ENCODE measurements at regions not wholly inside any gene's neighbourhood (a gene's known extent, or its start where the extent isn't known, plus 50 kb on each side); places are given as distances from the start of the nearest gene placed in this dataset.

DNA sequence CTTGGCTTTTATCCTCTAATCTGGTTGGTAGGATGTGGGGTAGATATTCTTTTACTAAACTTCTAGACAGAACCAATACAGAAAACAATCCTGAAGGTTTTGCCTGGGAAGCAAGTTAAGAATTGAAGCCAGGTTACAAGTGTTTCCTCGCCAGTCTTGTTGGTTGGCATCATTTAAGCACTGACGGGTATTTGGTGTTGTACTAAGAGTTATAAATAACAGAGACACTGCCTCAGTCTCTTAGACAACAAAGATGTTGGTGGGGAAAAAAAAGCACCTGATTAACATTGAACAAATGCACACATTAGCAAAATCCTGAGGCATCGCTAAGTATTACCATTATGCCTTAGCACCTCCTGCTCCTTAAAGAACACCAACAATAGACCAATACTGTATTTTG is 272.2 kb downstream of the BRINP2 start:
- no peak for DNase-seq
- Mint-ChIP-seq H3K36me3 (ENCODE audit: low read depth) (no peaks in the 10 kb centered on the region), H3K27me3 (no peaks in the 10 kb centered on the region), H3K4me3 (no peak overlapping the region), H3K4me1 (no peaks in the 10 kb centered on the region), H3K27ac (no peak overlapping the region), H3K9me3 (no peaks in the 10 kb centered on the region)
- intact Hi-C loops (cut with micrococcal nuclease) = no loop called here

DNA sequence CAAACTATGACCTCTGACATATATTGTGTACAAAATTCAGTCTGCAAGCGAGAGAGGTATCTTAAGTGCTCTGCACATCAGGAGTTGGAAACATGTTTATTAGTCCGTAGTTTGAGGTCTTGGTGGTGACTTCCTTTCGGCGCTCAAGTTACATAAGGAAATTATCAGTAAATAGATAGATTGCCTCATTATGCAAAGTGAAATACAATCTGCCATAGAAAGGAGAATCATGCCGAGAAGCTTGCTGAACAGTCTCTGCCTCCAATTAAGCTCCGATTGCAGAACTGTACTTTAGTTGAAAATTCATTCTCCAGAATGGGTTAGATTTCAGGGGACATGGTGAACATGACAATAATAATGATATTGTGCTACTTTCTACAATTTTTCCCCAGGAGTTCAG is 271.8 kb downstream of the BRINP2 start:
- intact Hi-C loops (cut with micrococcal nuclease) = no loop called here
- no peak overlapping the region for H3K27ac Mint-ChIP-seq
- no peaks in the 10 kb centered on the region for H3K4me1 Mint-ChIP-seq
- no peaks in the 10 kb centered on the region for H3K27me3 Mint-ChIP-seq
- no peak overlapping the region for H3K4me3 Mint-ChIP-seq
- H3K36me3 Mint-ChIP-seq (ENCODE audit: low read depth) = no peaks in the 10 kb centered on the region
- DNase-seq = no peak
- H3K9me3 Mint-ChIP-seq = no peaks in the 10 kb centered on the region

DNA sequence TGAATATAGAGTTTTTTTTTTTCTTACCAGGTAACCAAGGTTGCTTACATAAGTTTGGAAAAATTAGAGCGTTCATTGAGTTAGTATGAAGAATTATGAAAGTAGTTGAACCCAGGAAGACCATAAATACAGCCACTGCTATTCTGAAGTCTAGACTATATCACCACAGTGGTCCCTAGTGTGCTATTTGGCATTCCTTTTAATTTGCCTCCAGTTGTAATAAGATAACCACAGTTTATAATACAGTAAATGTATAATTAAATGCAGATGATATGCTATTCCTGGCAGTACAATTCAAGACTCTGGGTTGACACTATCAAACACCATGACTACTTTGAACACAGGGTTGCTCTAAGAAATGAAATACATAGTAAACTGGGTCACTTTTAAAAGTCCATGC is 270.5 kb downstream of the BRINP2 start:
- H3K9me3 Mint-ChIP-seq = no peaks in the 10 kb centered on the region
- H3K4me3 Mint-ChIP-seq = no peak overlapping the region
- DNase-seq = no peak
- H3K27me3 Mint-ChIP-seq = no peaks in the 10 kb centered on the region
- H3K27ac Mint-ChIP-seq = no peak overlapping the region
- no peaks in the 10 kb centered on the region for H3K4me1 Mint-ChIP-seq
- intact Hi-C loops (cut with micrococcal nuclease) = no loop called here
- H3K36me3 Mint-ChIP-seq (ENCODE audit: low read depth) = no peaks in the 10 kb centered on the region

DNA sequence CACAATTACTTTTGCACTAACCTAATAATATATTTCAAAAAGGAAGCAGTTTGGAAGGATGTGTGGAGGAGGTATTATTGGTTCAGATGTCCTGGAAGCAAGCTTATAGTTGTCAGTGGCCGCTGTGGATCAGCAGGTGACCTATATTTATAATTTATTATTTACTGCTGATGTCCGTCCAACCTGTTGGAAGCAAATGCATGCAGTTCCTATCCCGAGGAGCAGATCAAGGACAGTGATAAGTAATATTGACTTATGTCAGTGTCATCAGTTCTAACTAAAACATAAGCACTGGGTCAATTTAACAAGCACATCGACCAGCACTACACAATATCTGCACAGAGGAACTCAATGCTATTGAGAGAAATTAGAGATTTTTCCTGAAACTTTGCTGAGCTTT is 270.1 kb downstream of the BRINP2 start:
- H3K27ac Mint-ChIP-seq = no peak overlapping the region
- no peaks in the 10 kb centered on the region for H3K9me3 Mint-ChIP-seq
- intact Hi-C loops (cut with micrococcal nuclease) = no loop called here
- no peak for DNase-seq
- no peak overlapping the region for H3K4me3 Mint-ChIP-seq
- no peaks in the 10 kb centered on the region for H3K4me1 Mint-ChIP-seq
- H3K27me3 Mint-ChIP-seq = no peaks in the 10 kb centered on the region
- no peaks in the 10 kb centered on the region for H3K36me3 Mint-ChIP-seq (ENCODE audit: low read depth)

DNA sequence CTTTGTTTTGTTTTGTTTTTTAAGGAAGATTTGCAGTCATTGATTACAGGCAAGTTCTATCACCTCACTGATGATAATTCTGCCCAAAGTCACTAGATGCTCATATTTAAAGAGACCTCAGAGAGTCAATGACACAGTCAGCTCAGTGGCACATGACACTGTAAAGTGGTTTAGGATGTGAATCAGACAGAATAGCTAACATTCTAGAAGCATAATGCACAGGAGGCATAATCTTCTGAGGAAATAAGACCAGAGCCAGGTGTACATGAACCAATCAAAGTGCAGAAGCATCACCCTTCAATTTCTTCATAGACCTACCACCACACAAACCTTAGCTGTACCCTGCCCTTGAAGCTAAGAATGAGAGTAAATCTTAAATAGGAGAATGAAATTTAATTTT is 268.5 kb downstream of the BRINP2 start:
- no peak overlapping the region for H3K27ac Mint-ChIP-seq

DNA sequence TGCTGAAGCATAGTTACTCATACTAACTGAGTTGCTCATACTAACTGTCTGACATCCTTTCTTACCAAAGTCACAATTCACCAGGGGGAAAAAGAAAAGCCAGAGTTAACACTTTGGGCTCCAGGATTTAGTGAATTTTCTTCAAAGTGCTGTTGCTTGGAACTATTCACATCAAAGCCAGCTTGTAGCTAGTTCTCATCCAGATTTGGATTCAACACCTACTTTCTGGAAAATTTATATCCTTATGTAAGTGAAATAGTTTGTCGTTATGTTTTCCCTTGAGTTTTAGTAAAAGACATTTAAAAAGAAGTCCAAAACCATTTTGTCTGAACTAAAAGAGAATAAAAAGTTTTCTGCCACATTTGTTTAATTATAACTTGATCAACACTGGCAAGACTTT is 264.6 kb downstream of the BRINP2 start:
- H3K27me3 Mint-ChIP-seq = no peaks in the 10 kb centered on the region
- no peaks in the 10 kb centered on the region for H3K4me1 Mint-ChIP-seq
- H3K4me3 Mint-ChIP-seq = no peak overlapping the region
- H3K27ac Mint-ChIP-seq = no peak overlapping the region
- no peaks in the 10 kb centered on the region for H3K36me3 Mint-ChIP-seq (ENCODE audit: low read depth)
- DNase-seq = no peak
- intact Hi-C loops (cut with micrococcal nuclease) = no loop called here
- no peaks in the 10 kb centered on the region for H3K9me3 Mint-ChIP-seq

More for the DNA sequence above, 268.5 kb downstream of the BRINP2 start:
- no peak overlapping the region for H3K4me3 Mint-ChIP-seq
- DNase-seq = no peak
- no peaks in the 10 kb centered on the region for H3K9me3 Mint-ChIP-seq
- intact Hi-C loops (cut with micrococcal nuclease) = no loop called here
- no peaks in the 10 kb centered on the region for H3K27me3 Mint-ChIP-seq
- H3K36me3 Mint-ChIP-seq (ENCODE audit: low read depth) = no peaks in the 10 kb centered on the region
- no peaks in the 10 kb centered on the region for H3K4me1 Mint-ChIP-seq

DNA sequence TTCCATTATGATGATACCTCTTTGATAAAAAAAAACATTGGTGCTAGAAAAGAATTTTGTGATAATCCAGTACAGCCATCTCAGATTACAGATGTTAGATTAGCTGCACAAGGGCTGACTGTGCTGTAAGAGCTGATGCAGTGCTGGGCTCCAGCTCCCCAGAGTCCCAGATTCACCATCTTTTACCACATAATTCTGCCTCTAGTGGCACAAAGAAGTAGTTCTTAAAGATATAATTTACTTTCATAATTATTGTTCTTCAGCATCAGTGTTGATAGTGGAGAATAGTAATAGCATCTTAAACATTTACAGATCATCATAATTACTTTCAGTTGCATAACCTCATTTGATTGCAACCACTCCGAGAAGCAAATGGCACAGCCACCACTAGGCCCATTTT is 262.1 kb downstream of the BRINP2 start:
- intact Hi-C loops (cut with micrococcal nuclease) = no loop called here

DNA sequence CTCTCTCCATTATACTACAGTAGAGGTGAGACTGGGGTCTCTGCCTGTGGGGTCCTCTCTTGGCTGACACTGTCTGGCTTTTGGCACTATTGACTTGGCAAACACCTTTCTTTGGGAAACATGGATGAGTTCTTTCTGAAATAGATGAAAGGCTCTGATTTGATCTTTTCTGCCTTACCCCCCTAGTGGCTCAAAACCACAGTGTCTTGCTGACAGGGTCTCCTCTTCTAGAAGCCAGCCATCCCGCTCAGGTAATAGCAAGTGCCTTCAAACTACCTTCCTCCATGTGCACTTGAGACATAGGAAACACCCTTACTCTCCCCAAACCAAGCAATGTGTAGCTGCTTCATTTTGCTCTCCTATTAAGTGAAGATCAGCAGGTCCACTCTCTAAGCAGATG is 260.4 kb downstream of the BRINP2 start:
- Mint-ChIP-seq H3K4me3 (no peak overlapping the region), H3K36me3 (ENCODE audit: low read depth) (no peaks in the 10 kb centered on the region)

More for the DNA sequence above, 262.1 kb downstream of the BRINP2 start:
- Mint-ChIP-seq H3K27me3 (no peaks in the 10 kb centered on the region), H3K4me3 (no peak overlapping the region), H3K36me3 (ENCODE audit: low read depth) (no peaks in the 10 kb centered on the region), H3K4me1 (no peaks in the 10 kb centered on the region), H3K27ac (no peak overlapping the region), H3K9me3 (no peaks in the 10 kb centered on the region)
- DNase-seq = no peak

DNA sequence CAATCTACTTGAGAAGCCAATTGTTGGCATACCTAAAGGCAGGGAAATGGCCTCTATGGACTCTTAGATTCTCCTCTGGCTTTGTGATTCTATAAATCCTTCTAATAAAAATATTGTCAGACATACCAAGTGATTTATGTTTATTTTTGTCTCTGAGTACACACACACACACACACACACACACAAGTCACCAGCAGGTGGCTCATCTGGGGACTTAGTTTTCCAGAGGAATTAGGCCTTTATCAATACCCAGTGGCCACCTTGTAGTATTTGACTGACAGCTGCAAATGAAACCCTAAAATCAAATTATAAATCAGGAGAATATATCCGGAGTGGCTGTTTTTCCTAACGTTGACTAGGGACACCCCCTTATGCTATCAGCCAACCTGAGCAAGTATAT is 258.5 kb downstream of the BRINP2 start:
- no peaks in the 10 kb centered on the region for H3K4me1 Mint-ChIP-seq
- H3K9me3 Mint-ChIP-seq = no peaks in the 10 kb centered on the region
- no peaks in the 10 kb centered on the region for H3K36me3 Mint-ChIP-seq (ENCODE audit: low read depth)
- intact Hi-C loops (cut with micrococcal nuclease) = no loop called here
- H3K27ac Mint-ChIP-seq = no peak overlapping the region
- DNase-seq = no peak
- H3K27me3 Mint-ChIP-seq = no peaks in the 10 kb centered on the region
- no peak overlapping the region for H3K4me3 Mint-ChIP-seq

More for the DNA sequence above, 260.4 kb downstream of the BRINP2 start:
- intact Hi-C loops (cut with micrococcal nuclease) = no loop called here
- Mint-ChIP-seq H3K27ac (no peak overlapping the region), H3K27me3 (no peaks in the 10 kb centered on the region), H3K9me3 (no peaks in the 10 kb centered on the region), H3K4me1 (no peaks in the 10 kb centered on the region)
- no peak for DNase-seq

DNA sequence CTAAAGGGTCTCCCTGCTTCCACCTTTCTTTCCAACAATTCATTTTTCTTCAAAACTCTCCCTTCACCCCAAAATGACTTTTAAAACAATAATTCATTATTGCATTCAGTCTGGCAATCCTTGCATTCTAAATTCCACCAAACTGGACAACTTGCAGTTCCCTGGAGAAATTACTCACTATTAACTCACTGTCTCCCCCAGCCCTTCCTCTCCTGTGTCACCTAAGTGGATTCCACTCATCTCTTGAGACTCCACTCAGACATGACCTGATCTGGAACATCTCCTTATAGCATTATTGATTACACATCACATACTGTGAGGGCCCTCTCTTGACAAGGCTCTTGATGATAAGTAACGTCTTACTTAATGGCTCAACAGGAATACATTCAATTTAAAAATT is 257.1 kb downstream of the BRINP2 start:
- no peak for DNase-seq
- no peaks in the 10 kb centered on the region for H3K9me3 Mint-ChIP-seq
- intact Hi-C loops (cut with micrococcal nuclease) = no loop called here
- no peaks in the 10 kb centered on the region for H3K27me3 Mint-ChIP-seq
- no peaks in the 10 kb centered on the region for H3K4me1 Mint-ChIP-seq
- H3K27ac Mint-ChIP-seq = no peak overlapping the region
- no peak overlapping the region for H3K4me3 Mint-ChIP-seq
- H3K36me3 Mint-ChIP-seq (ENCODE audit: low read depth) = no peaks in the 10 kb centered on the region

DNA sequence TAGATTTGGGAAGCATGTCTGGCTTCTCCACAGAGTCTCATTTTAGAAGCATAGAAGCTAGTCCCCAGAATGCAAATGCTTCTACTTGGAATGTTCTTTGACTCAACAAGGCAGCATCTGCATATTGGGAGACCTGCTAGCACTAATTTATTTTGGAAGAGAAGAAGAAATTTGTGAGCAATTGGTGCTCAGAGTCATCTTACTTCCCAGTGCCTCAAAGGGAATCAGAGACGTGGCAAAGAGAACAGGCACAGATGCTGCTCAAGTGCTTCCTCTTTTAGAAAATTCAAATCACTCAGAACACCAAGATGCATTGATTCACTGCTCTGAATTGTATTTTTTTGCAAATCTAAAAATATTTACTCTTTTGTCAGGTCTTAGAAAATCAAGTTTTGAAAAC is 255.7 kb downstream of the BRINP2 start:
- Mint-ChIP-seq H3K9me3 (no peaks in the 10 kb centered on the region), H3K4me3 (no peak overlapping the region), H3K36me3 (ENCODE audit: low read depth) (no peaks in the 10 kb centered on the region), H3K4me1 (no peaks in the 10 kb centered on the region), H3K27me3 (no peaks in the 10 kb centered on the region), H3K27ac (no peak overlapping the region)
- intact Hi-C loops (cut with micrococcal nuclease) = no loop called here
- DNase-seq = no peak

DNA sequence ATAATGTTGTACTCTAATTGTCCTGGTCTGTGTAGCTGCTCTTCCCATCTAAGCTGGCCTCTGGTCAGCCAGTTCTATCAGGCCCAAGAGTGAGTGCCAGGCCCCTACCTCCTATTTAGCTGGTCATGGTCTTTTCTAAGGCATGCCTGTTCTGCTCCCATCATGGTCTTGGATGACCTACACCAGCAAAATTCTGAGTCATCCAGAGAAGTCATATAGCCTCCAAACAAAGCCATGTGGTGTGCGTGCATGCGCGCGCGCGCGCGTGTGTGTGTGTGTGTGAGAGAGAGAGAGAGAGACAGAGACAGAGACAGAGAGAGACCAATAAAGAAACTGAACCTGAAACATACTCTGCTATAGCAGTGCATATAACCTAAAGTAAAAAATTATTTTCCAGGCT is 254.4 kb downstream of the BRINP2 start:
- intact Hi-C loops (cut with micrococcal nuclease) = no loop called here
- Mint-ChIP-seq H3K9me3 (no peaks in the 10 kb centered on the region), H3K4me1 (no peaks in the 10 kb centered on the region), H3K27me3 (no peaks in the 10 kb centered on the region), H3K36me3 (ENCODE audit: low read depth) (no peaks in the 10 kb centered on the region), H3K4me3 (no peak overlapping the region), H3K27ac (no peak overlapping the region)
- no peak for DNase-seq

DNA sequence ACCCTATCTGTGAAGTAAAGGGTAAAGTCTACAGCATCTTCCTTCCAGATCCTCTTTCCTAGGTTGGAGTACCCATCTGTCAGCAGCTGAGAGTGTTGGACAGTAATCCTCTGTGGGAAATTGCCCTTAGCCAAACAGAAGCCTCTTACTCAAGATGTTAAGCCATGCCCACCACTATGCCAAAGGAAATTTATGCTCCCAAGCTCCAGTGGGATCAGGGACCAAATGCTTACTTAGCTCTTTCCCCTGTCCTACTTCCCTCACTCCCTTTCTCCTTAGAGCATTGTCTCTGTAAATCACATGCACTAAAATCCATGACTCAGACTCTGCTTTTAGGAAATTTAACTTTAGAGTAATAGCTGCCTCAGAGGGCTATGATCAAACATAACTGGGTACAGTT is 254.0 kb downstream of the BRINP2 start:
- Mint-ChIP-seq H3K4me1 (no peaks in the 10 kb centered on the region), H3K9me3 (no peaks in the 10 kb centered on the region), H3K27ac (no peak overlapping the region), H3K36me3 (ENCODE audit: low read depth) (no peaks in the 10 kb centered on the region), H3K27me3 (no peaks in the 10 kb centered on the region), H3K4me3 (no peak overlapping the region)
- intact Hi-C loops (cut with micrococcal nuclease) = no loop called here
- no peak for DNase-seq

DNA sequence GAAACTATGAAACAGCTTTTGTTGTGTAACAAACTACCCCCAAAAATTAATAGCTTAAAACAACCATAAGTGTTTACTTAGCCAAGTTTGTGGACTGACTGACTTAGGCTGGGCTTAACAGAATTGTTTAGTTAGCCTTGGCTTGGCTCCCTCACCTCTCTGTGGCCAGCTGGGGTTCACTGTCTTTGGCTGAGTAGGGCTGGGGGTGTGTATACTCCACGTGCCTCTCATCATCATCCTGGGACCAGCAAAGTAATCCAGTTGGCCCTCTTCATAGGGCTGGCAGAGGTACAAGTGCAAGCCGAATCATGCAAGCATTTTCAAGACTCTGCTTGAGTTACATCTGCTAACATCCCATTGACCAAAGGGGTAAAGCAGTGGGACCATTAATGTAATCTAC is 252.3 kb downstream of the BRINP2 start:
- no peaks in the 10 kb centered on the region for H3K36me3 Mint-ChIP-seq (ENCODE audit: low read depth)
- intact Hi-C loops (cut with micrococcal nuclease) = no loop called here
- no peak overlapping the region for H3K4me3 Mint-ChIP-seq
- no peak for DNase-seq
- no peaks in the 10 kb centered on the region for H3K4me1 Mint-ChIP-seq
- no peaks in the 10 kb centered on the region for H3K9me3 Mint-ChIP-seq
- H3K27me3 Mint-ChIP-seq = no peaks in the 10 kb centered on the region
- H3K27ac Mint-ChIP-seq = no peak overlapping the region

DNA sequence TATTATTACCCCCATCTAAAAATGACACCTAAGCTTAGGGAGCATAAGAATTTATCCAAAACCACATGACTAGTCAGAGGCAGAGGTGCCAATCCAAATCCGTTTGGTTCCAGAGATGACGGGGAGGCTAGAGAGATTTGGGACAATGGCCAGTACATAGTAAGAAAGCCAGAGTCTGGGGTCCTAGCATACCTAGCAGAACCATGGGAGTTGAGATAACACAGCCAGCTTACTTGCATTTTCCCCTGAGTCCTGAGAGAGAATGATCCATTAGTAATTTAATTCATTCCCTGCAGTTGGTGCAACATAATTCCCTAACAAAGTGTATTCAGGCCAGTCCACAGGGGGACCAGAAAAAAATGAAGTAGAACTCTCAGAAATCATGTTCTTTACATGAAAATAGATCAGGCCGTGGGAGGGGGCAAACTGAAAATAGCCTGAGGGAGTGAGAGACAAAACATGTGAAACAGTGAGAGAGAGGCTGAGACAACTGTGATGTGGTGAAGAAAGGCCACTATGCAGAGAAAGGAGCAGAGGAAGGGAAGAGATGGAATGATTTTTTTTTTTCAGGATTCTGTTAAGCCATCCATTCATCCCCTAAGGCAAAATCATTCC is 243.3 kb downstream of the BRINP2 start:
- no peak overlapping the region for H3K27ac Mint-ChIP-seq
- H3K27me3 Mint-ChIP-seq = no peaks in the 10 kb centered on the region
- no peak overlapping the region for H3K4me3 Mint-ChIP-seq
- H3K36me3 Mint-ChIP-seq (ENCODE audit: low read depth) = no peaks in the 10 kb centered on the region
- intact Hi-C loops (cut with micrococcal nuclease) = no loop called here
- DNase-seq = no peak
- H3K9me3 Mint-ChIP-seq = no peaks in the 10 kb centered on the region
- no peaks in the 10 kb centered on the region for H3K4me1 Mint-ChIP-seq

Measured in activated CD4-positive, alpha-beta T cell treated with anti-CD3 and anti-CD28 coated beads, Interleukin-2, amount 10 ng/mL, durations not matched to agents 24 days and 14 days (primary cell).